ENCODE measurements at regions not wholly inside any gene's neighbourhood (a gene's known extent, or its start where the extent isn't known, plus 50 kb on each side); places are given as distances from the start of the nearest gene placed in this dataset.

- H3K79me2 ChIP-seq (ENCODE audit: insufficient read depth, low read length), result no peaks in the 10 kb centered on the region
- H3K9me2 ChIP-seq (ENCODE audit: low read depth, low read length), result no peaks in the 10 kb centered on the region
- no peaks in the 10 kb centered on the region for H3K9me3 ChIP-seq (ENCODE audit: low read length)
- H3F3A ChIP-seq (ENCODE audit: insufficient read depth, low read length), result no peaks in the 10 kb centered on the region
- H4K20me1 ChIP-seq (ENCODE audit: insufficient read depth, low read length), result no peaks in the 10 kb centered on the region
- TF ChIP-seq CTCF (IDR thresholded peaks at IDR 0.05; ENCODE audit: low read length) (no peak), EZH2 (IDR thresholded peaks at IDR 0.05; ENCODE audit: borderline replicate concordance, low read length) (no peak)
- no peaks in the 10 kb centered on the region for H3K36me3 ChIP-seq (ENCODE audit: insufficient read depth, low read length)
- H3K4me1 ChIP-seq (ENCODE audit: insufficient read depth, low read length, severe bottlenecking), result no peaks in the 10 kb centered on the region
- no peak overlapping the region for H2AFZ ChIP-seq (ENCODE audit: low read length)
- no peak overlapping the region for H3K4me2 ChIP-seq (ENCODE audit: low read length)
- no peak overlapping the region for H3K4me3 ChIP-seq (ENCODE audit: low read depth, low read length, poor library complexity, severe bottlenecking)
- no peak overlapping the region for H3K9ac ChIP-seq (ENCODE audit: low read length)
- no peaks in the 10 kb centered on the region for H3K27me3 ChIP-seq (ENCODE audit: insufficient read depth, low read length)
- no peak overlapping the region for H3K27ac ChIP-seq (ENCODE audit: low read depth, low read length, poor library complexity, severe bottlenecking)
Observed at GRCh38 chr7:10721289-10721688, 252.4 kb upstream of the PHF14 start.

- Histone ChIP-seq H3K4me1 (ENCODE audit: insufficient read depth, low read length, severe bottlenecking) (no peaks in the 10 kb centered on the region), H3K36me3 (ENCODE audit: insufficient read depth, low read length) (no peaks in the 10 kb centered on the region), H3K9me2 (ENCODE audit: low read depth, low read length) (no peaks in the 10 kb centered on the region)
Observed at GRCh38 chr7:10723832-10724231, 249.8 kb upstream of the PHF14 start.

GRCh38 chr7:10724449-10724848, 249.2 kb upstream of the PHF14 start:
- Histone ChIP-seq H3K9me3 (ENCODE audit: low read length) (no peaks in the 10 kb centered on the region), H3K4me2 (ENCODE audit: low read length) (no peak overlapping the region), H3K36me3 (ENCODE audit: insufficient read depth, low read length) (no peaks in the 10 kb centered on the region), H3F3A (ENCODE audit: insufficient read depth, low read length) (no peaks in the 10 kb centered on the region), H4K20me1 (ENCODE audit: insufficient read depth, low read length) (no peaks in the 10 kb centered on the region), H3K9ac (ENCODE audit: low read length) (no peak overlapping the region), H3K27ac (ENCODE audit: low read depth, low read length, poor library complexity, severe bottlenecking) (no peak overlapping the region), H3K79me2 (ENCODE audit: insufficient read depth, low read length) (no peaks in the 10 kb centered on the region), H3K4me3 (ENCODE audit: low read depth, low read length, poor library complexity, severe bottlenecking) (no peak overlapping the region), H2AFZ (ENCODE audit: low read length) (no peak overlapping the region), H3K4me1 (ENCODE audit: insufficient read depth, low read length, severe bottlenecking) (no peaks in the 10 kb centered on the region), H3K9me2 (ENCODE audit: low read depth, low read length) (no peaks in the 10 kb centered on the region), H3K27me3 (ENCODE audit: insufficient read depth, low read length) (no peaks in the 10 kb centered on the region)
- no peak for TF ChIP-seq EZH2 (IDR thresholded peaks at IDR 0.05; ENCODE audit: borderline replicate concordance, low read length)
- no peak for TF ChIP-seq CTCF (IDR thresholded peaks at IDR 0.05; ENCODE audit: low read length)

More at GRCh38 chr7:10723832-10724231, 249.8 kb upstream of the PHF14 start:
- TF ChIP-seq CTCF (IDR thresholded peaks at IDR 0.05; ENCODE audit: low read length) (no peak), EZH2 (IDR thresholded peaks at IDR 0.05; ENCODE audit: borderline replicate concordance, low read length) (no peak)
- Histone ChIP-seq H2AFZ (ENCODE audit: low read length) (no peak overlapping the region), H3K4me2 (ENCODE audit: low read length) (no peak overlapping the region), H3F3A (ENCODE audit: insufficient read depth, low read length) (no peaks in the 10 kb centered on the region), H3K27ac (ENCODE audit: low read depth, low read length, poor library complexity, severe bottlenecking) (no peak overlapping the region), H3K4me3 (ENCODE audit: low read depth, low read length, poor library complexity, severe bottlenecking) (no peak overlapping the region), H3K27me3 (ENCODE audit: insufficient read depth, low read length) (no peaks in the 10 kb centered on the region), H3K79me2 (ENCODE audit: insufficient read depth, low read length) (no peaks in the 10 kb centered on the region), H3K9me3 (ENCODE audit: low read length) (no peaks in the 10 kb centered on the region), H4K20me1 (ENCODE audit: insufficient read depth, low read length) (no peaks in the 10 kb centered on the region), H3K9ac (ENCODE audit: low read length) (no peak overlapping the region)

Measured in OCI-LY1 (cell line).